Ishikawa (cell line): ENCODE measurements at regions not wholly inside any gene's neighbourhood (a gene's known extent, or its start where the extent isn't known, plus 50 kb on each side); places are given as distances from the start of the nearest gene placed in this dataset.

Experiments
- CEBPB ChIP-seq: IDR thresholded peaks from 2 replicates; pipeline ENCODE4 v1.6.1; 2012
- CREB1 ChIP-seq: IDR thresholded peaks from 2 replicates; pipeline ENCODE4 v1.6.1; 2012; ENCODE audit warnings: low read depth
- EP300 ChIP-seq: IDR thresholded peaks from 2 replicates; pipeline ENCODE4 v1.6.1; 2012; ENCODE audit warnings: borderline replicate concordance
- FOXM1 ChIP-seq: IDR thresholded peaks from 2 replicates; pipeline ENCODE4 v1.6.1; 2012; ENCODE audit warnings: low read depth, borderline replicate concordance
- NFIC ChIP-seq: IDR thresholded peaks from 2 replicates; pipeline ENCODE4 v1.6.1; 2012
- RAD21 ChIP-seq: IDR thresholded peaks from 2 replicates; pipeline ENCODE4 v1.6.1; 2012; ENCODE audit warnings: low read depth
- REST ChIP-seq: IDR thresholded peaks from 2 replicates; pipeline ENCODE4 v1.6.1; 2012; ENCODE audit warnings: low read depth, mild to moderate bottlenecking
- TAF1 ChIP-seq: IDR thresholded peaks from 2 replicates; pipeline ENCODE4 v1.6.1; 2012; ENCODE audit warnings: low read depth, mild to moderate bottlenecking
- TCF12 ChIP-seq: IDR thresholded peaks from 2 replicates; pipeline ENCODE4 v1.6.1; 2012; ENCODE audit warnings: low read depth
- TEAD4 ChIP-seq: IDR thresholded peaks from 2 replicates; pipeline ENCODE4 v1.6.1; 2012
- YY1 ChIP-seq: IDR thresholded peaks from 2 replicates; pipeline ENCODE4 v1.6.1; 2012; ENCODE audit warnings: low read depth
- ZBTB7A ChIP-seq: IDR thresholded peaks from 2 replicates; pipeline ENCODE4 v1.6.1; 2012; ENCODE audit warnings: low read depth
- TF ChIP-seq, protein P1 (sequence below): IDR thresholded peaks from 2 replicates; pipeline ENCODE4 v1.6.1; 2012
- TF ChIP-seq, protein P2 (sequence below): IDR thresholded peaks from 2 replicates; pipeline ENCODE4 v1.6.1; 2012

DNA sequence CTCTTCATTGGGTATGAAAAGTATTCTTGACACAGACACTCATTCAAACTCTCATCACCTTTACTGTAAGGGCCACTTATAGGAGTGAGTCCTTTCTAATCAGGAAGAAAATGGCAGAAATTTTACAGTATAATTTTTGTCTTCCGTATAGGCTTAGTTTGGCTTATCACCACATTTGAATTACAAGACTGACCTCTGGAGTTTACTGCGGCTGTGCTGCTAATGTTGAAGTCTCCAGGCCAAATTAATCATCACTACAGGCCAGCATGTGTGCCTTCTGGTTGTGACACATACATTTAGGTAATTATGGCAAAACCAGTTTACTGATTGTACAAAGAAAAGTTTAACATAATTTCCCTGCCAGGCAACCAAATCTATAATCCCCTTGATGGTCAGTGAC, 753.6 kb upstream of the GCFC2 start:
- TF ChIP-seq CREB1 (no peak), TEAD4 (no peak), ZBTB7A (no peak), FOXM1 (no peak), NFIC (no peak), REST (no peak), TAF1 (no peak), RAD21 (no peak), EP300 (no peak), CEBPB (no peak), YY1 (no peak), TCF12 (no peak)
- TF ChIP-seq, protein P1, sequence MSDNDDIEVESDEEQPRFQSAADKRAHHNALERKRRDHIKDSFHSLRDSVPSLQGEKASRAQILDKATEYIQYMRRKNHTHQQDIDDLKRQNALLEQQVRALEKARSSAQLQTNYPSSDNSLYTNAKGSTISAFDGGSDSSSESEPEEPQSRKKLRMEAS: no peak
- TF ChIP-seq, protein P2, sequence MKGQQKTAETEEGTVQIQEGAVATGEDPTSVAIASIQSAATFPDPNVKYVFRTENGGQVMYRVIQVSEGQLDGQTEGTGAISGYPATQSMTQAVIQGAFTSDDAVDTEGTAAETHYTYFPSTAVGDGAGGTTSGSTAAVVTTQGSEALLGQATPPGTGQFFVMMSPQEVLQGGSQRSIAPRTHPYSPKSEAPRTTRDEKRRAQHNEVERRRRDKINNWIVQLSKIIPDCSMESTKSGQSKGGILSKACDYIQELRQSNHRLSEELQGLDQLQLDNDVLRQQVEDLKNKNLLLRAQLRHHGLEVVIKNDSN: no peak
